K562 (cell line): ENCODE measurements at regions not wholly inside any gene's neighbourhood (a gene's known extent, or its start where the extent isn't known, plus 50 kb on each side); places are given as distances from the start of the nearest gene placed in this dataset.

Source experiments
- ATAC-seq: fragments of 200-7000 bp; cut with Tn5 transposase; 3 replicates; pipeline ENCODE4 v1.9.1; 2020; ENCODE audit warnings: moderate library complexity
- BruUV-seq: library from RNA; stranded (reverse); fragments of 400-500 nt; replicated peaks from 2 replicates; lab custom pipeline; 2021; lab: Mats Ljungman, UMichigan
- CTCF ChIA-PET: fragments of 300-600 bp; formaldehyde crosslinking; extraction: SDS; loops from one replicate; lab custom pipeline; 2021; ENCODE audit warnings: low intra/inter-chr PET ratio; lab: Yijun Ruan, JAX
- POLR2A ChIA-PET: fragments of 300-600, 350-650 bp; sonication (Branson Sonifier 250); formaldehyde crosslinking; extraction: SDS; loops from one replicate; lab custom pipeline; 2021; ENCODE audit warnings: antibody characterized with exemption, inconsistent platforms; lab: Yijun Ruan, JAX
- DNase-seq, 4 experiments: peaks; one replicate each; pipeline versions ENCODE4 v3.0.0 to v3.0.0-alpha.2; 2011 to 2018; ENCODE audit warnings: low spot score in 3 of 4, mixed read lengths in 3 of 4; ENCODE audit errors: extremely low read depth in 1 of 4
- FAIRE-seq: peaks from 2 replicates; lab custom pipeline; 2011; peaks lifted over from hg19 to GRCh38; lab: Jason Lieb, UNC
- H2AFZ ChIP-seq: 2 replicates; pipeline ENCODE4 v1.6.0; 2011; ENCODE audit warnings: low read depth, low read length, control low read depth, inconsistent platforms
- H3K27ac ChIP-seq: fragments of 200-600 bp; 3 replicates; pipeline ENCODE4 v1.8.0; 2011; ENCODE audit warnings: low read depth, mild to moderate bottlenecking, control low read depth, inconsistent platforms, low read length, moderate library complexity, mixed read lengths; ENCODE audit errors: extremely low read depth
- H3K27me3 ChIP-seq, 2 experiments: fragments of 300-600 bp in 1 of 2; 2 replicates in 1 of 2; 3 replicates in 1 of 2; pipeline versions ENCODE4 v1.6.0 to v1.8.0; 2011; ENCODE audit warnings: inconsistent platforms in 2 of 2, low read length in 2 of 2, mild to moderate bottlenecking in 1 of 2, mixed read lengths in 1 of 2, moderate library complexity in 1 of 2; ENCODE audit not compliant: control insufficient read depth in 2 of 2, insufficient read depth in 2 of 2
- H3K36me3 ChIP-seq: fragments of 300-600 bp; 3 replicates; pipeline ENCODE4 v1.8.0; 2011; ENCODE audit warnings: mild to moderate bottlenecking, low read length, inconsistent platforms; ENCODE audit not compliant: control insufficient read depth, insufficient read depth
- H3K4me1 ChIP-seq, 2 experiments: fragments of 200-600 bp in 1 of 2; replicated peaks in 1 of 2; 2 replicates in 1 of 2; 3 replicates in 1 of 2; pipeline versions ENCODE4 v1.5.1 to v1.8.0; 2011; ENCODE audit warnings: inconsistent platforms in 2 of 2, low read length in 2 of 2, mild to moderate bottlenecking in 1 of 2, mixed read lengths in 1 of 2, moderate library complexity in 1 of 2; ENCODE audit not compliant: control insufficient read depth in 2 of 2, insufficient read depth in 2 of 2
- H3K4me2 ChIP-seq: 2 replicates; pipeline ENCODE4 v1.6.1; 2011; ENCODE audit warnings: low read length, control low read depth, inconsistent platforms, mixed read lengths; ENCODE audit not compliant: insufficient read depth
- H3K4me3 ChIP-seq: fragments of 200-600 bp; sonication (generic), shearing (Covaris generic); 2 replicates; pipeline ENCODE4 v1.5.1; 2016; ENCODE audit warnings: control low read depth, inconsistent platforms
- H3K79me2 ChIP-seq: fragments of 200-600 bp; 3 replicates; pipeline ENCODE4 v1.8.0; 2011; ENCODE audit warnings: low read length, inconsistent platforms; ENCODE audit not compliant: control insufficient read depth, insufficient read depth
- H3K9ac ChIP-seq, 2 experiments: 2 replicates each; pipeline versions ENCODE4 v1.6.0 to v1.6.1; 2011; ENCODE audit warnings: low read depth in 2 of 2, low read length in 2 of 2, control low read depth in 1 of 2, inconsistent platforms in 1 of 2, mild to moderate bottlenecking in 1 of 2, mixed read lengths in 1 of 2; ENCODE audit not compliant: insufficient read depth in 1 of 2
- H3K9me1 ChIP-seq: one replicate; pipeline ENCODE4 v1.6.0; 2011; ENCODE audit warnings: inconsistent platforms, mild to moderate bottlenecking, low read length, moderate library complexity; ENCODE audit not compliant: control insufficient read depth, insufficient read depth
- H3K9me3 ChIP-seq: replicated peaks from 2 replicates; pipeline ENCODE4 v1.5.1; 2011; ENCODE audit warnings: low read depth, low read length, inconsistent platforms; ENCODE audit not compliant: control insufficient read depth, insufficient read depth
- H4K20me1 ChIP-seq: replicated peaks from 2 replicates; pipeline ENCODE4 v1.6.1; 2011; ENCODE audit warnings: low read length, inconsistent platforms, mixed read lengths; ENCODE audit not compliant: control insufficient read depth, insufficient read depth
- BRCA1 ChIP-seq, 2 experiments: fragments of 450-650 bp in 1 of 2; sonication (generic) in 1 of 2; formaldehyde crosslinking in 1 of 2; IDR thresholded peaks; 2 replicates each; pipeline versions ENCODE4 v1.5.0 to v1.6.1; 2017 to 2020; ENCODE audit warnings: mild to moderate bottlenecking in 1 of 2, missing genetic modification reagents in 1 of 2
- CBFB ChIP-seq: sonication (generic); formaldehyde crosslinking; IDR thresholded peaks from 2 replicates; pipeline ENCODE4 v1.4.0; 2020; ENCODE audit warnings: mild to moderate bottlenecking, missing genetic modification reagents
- POLR2G ChIP-seq: fragments of 200-400 bp; formaldehyde crosslinking; IDR thresholded peaks from 2 replicates; pipeline ENCODE4 v1.6.1; 2017; ENCODE audit warnings: low read depth, mild to moderate bottlenecking, antibody characterized with exemption, low read length, moderate library complexity
- PRDM10 ChIP-seq: fragments of 450-650 bp; IDR thresholded peaks from 2 replicates; pipeline ENCODE4 v1.6.1; 2018; ENCODE audit not compliant: partially characterized antibody
- RBM39 ChIP-seq: fragments of 200-400 bp; formaldehyde crosslinking; optimal IDR thresholded peaks from 2 replicates; pipeline ENCODE3; 2018; ENCODE audit warnings: low read depth, low read length
- SAFB2 ChIP-seq: fragments of 200-400 bp; formaldehyde crosslinking; IDR thresholded peaks from 2 replicates; pipeline ENCODE4 v1.6.1; 2018; ENCODE audit warnings: borderline replicate concordance, low read length, low read depth, moderate library complexity; ENCODE audit not compliant: severe bottlenecking
- STAT6 ChIP-seq: sonication (generic); formaldehyde crosslinking; IDR thresholded peaks from 2 replicates; pipeline ENCODE4 v1.8.1; 2023; ENCODE audit warnings: mild to moderate bottlenecking, missing genetic modification reagents
- ZNF140 ChIP-seq: fragments of 250-450 bp; sonication (Bioruptor Pico); IDR thresholded peaks from 2 replicates; pipeline ENCODE4 v1.8.0; 2021; ENCODE audit warnings: moderate library complexity, mild to moderate bottlenecking, inconsistent platforms
- ZNF384 ChIP-seq: IDR thresholded peaks from 2 replicates; pipeline ENCODE4 v1.6.1; 2012; ENCODE audit warnings: low read depth, low read length, improper control_type of control experiment
- ZNF668 ChIP-seq: fragments of 250-450 bp; sonication (Bioruptor Pico); IDR thresholded peaks from 2 replicates; pipeline ENCODE4 v1.8.0; 2022; ENCODE audit warnings: mild to moderate bottlenecking, inconsistent platforms
- WGBS: fragments of 100-300 bp; shearing (Covaris generic); methylation state at CpG from one replicate; pipeline ENCODE4 v1.1.6; 2016; ENCODE audit warnings: low coverage, mixed read lengths; ENCODE audit not compliant: insufficient coverage; ENCODE audit errors: missing lambda C conversion rate; 5-methylcytosine and 5-hydroxymethylcytosine counted together
- in situ Hi-C: fragments of 300-500 bp; cut with MboI; formaldehyde crosslinking; loops from 4 replicates; pipeline ENCODE4 v1.15.0; 2018; ENCODE audit warnings: inconsistent platforms, mixed read lengths
- intact Hi-C: fragments of 100-400 bp; cut with micrococcal nuclease; formaldehyde crosslinking; loops from 2 replicates; pipeline ENCODE4 v1.14.2; 2022

DNA sequence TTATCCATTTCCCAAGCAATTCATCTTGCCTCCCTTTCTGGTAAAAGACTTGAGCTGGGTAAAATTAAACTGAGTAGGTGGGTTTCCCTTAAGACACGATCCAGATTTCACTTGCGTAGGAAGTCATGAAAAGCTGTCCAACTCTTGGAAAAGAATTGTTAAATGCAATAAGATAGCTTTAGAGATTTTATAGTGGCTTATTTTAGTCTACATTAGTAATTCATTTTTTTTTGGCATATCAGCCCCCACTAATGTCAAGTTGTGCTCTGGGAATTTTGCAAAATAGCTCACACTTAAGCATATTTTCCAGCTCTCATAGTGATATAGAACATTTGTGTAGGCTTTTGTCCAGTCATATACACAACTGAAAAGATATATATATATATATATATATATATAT lies 344.7 kb upstream of the FIGN start:
- TF ChIP-seq ZNF384 (no peak), RBM39 (no peak), BRCA1 (IDR thresholded peaks at IDR 0.05) (no peak), BRCA1 (CRISPR knock-in tag; IDR thresholded peaks at IDR 0.05) (no peak), ZNF668 (CRISPR knock-in tag) (no peak), POLR2G (no peak), CBFB (CRISPR knock-in tag) (no peak), ZNF140 (CRISPR knock-in tag) (no peak), SAFB2 (no peak), STAT6 (CRISPR knock-in tag) (no peak), PRDM10 (no peak)
- Histone ChIP-seq H3K27me3 (no peaks in the 10 kb centered on the region), H3K9me3 (peaks cover 2% of the 10 kb centered on the region; the same call in 1 of the 2 replicates), H3K79me2 (no peaks in the 10 kb centered on the region), H3K36me3 (no peaks in the 10 kb centered on the region), H2AFZ (no peak overlapping the region), H3K9me1 (no peaks in the 10 kb centered on the region), H3K4me3 (no peak overlapping the region), H3K27ac (no peak overlapping the region), H4K20me1 (no peaks in the 10 kb centered on the region), H3K4me1 (no peaks in the 10 kb centered on the region), H3K4me2 (no peak overlapping the region), H3K9ac (no peak overlapping the region)
- DNase-seq = no peak
- FAIRE-seq = no peak
- ChIA-PET CTCF (no interaction called here), POLR2A (no interaction called here)
- intact Hi-C loops = no loop called here
- no peak for ATAC-seq
- in situ Hi-C loops = no loop called here
- 0% methylated on average over 2 of the region's 2 CpGs for WGBS
- BruUV-seq = no TSS peak
